ENCODE measurements at regions not wholly inside any gene's neighbourhood (a gene's known extent, or its start where the extent isn't known, plus 50 kb on each side); places are given as distances from the start of the nearest gene placed in this dataset.
"Not testable (repeated sequence)": the region's sequence is repeated elsewhere in the genome, so short reads cannot be mapped to it uniquely, and the experiment has no call there.

DNA sequence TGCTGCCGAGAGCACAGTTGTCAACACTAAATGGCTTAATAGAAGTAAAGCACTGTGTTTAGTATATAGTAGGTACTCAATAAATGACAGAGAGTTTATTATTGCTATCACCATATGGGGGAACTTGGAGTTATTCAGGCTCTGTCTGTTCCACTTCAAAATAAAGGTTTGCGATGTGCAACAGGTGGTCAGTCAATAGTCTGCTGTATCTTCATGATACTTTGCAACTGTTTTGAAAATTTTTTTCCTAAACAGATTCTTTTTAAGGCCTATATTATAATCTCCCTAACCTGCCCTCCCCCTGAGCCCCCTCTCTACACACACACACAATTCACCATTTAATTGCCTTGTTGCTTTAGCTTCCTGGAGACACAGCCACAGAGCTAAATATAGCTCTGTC lies 164.7 kb upstream of the NR2F2 start:
- Histone ChIP-seq H3K4me1 (ENCODE audit: low read length) (no peaks in the 10 kb centered on the region), H2AFZ (ENCODE audit: low read depth, low read length) (no peak overlapping the region), H3K27me3 (ENCODE audit: low read depth, low read length) (peaks cover 29% of the 10 kb centered on the region; the same call in 1 of the 2 replicates), H3K27ac (ENCODE audit: low read length) (no peak overlapping the region), H3K79me2 (ENCODE audit: low read length) (no peaks in the 10 kb centered on the region), H3K4me2 (ENCODE audit: low read length) (no peak overlapping the region), H3K9ac (ENCODE audit: low read length) (no peak overlapping the region), H3K36me3 (replicated peaks; ENCODE audit: low read depth, low read length) (no peaks in the 10 kb centered on the region), H4K20me1 (ENCODE audit: insufficient read depth, low read length) (no peaks in the 10 kb centered on the region), H3K9me3 (ENCODE audit: insufficient read depth, low read length) (no peaks in the 10 kb centered on the region), H3K4me3 (ENCODE audit: low read length) (no peak overlapping the region)
- no peak for TF ChIP-seq EZH2phosphoT487 (IDR thresholded peaks at IDR 0.05; ENCODE audit: low read depth)
- TF ChIP-seq, protein P1, sequence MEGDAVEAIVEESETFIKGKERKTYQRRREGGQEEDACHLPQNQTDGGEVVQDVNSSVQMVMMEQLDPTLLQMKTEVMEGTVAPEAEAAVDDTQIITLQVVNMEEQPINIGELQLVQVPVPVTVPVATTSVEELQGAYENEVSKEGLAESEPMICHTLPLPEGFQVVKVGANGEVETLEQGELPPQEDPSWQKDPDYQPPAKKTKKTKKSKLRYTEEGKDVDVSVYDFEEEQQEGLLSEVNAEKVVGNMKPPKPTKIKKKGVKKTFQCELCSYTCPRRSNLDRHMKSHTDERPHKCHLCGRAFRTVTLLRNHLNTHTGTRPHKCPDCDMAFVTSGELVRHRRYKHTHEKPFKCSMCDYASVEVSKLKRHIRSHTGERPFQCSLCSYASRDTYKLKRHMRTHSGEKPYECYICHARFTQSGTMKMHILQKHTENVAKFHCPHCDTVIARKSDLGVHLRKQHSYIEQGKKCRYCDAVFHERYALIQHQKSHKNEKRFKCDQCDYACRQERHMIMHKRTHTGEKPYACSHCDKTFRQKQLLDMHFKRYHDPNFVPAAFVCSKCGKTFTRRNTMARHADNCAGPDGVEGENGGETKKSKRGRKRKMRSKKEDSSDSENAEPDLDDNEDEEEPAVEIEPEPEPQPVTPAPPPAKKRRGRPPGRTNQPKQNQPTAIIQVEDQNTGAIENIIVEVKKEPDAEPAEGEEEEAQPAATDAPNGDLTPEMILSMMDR (IDR thresholded peaks at IDR 0.05; ENCODE audit: low read depth, low read length) = no peak

DNA sequence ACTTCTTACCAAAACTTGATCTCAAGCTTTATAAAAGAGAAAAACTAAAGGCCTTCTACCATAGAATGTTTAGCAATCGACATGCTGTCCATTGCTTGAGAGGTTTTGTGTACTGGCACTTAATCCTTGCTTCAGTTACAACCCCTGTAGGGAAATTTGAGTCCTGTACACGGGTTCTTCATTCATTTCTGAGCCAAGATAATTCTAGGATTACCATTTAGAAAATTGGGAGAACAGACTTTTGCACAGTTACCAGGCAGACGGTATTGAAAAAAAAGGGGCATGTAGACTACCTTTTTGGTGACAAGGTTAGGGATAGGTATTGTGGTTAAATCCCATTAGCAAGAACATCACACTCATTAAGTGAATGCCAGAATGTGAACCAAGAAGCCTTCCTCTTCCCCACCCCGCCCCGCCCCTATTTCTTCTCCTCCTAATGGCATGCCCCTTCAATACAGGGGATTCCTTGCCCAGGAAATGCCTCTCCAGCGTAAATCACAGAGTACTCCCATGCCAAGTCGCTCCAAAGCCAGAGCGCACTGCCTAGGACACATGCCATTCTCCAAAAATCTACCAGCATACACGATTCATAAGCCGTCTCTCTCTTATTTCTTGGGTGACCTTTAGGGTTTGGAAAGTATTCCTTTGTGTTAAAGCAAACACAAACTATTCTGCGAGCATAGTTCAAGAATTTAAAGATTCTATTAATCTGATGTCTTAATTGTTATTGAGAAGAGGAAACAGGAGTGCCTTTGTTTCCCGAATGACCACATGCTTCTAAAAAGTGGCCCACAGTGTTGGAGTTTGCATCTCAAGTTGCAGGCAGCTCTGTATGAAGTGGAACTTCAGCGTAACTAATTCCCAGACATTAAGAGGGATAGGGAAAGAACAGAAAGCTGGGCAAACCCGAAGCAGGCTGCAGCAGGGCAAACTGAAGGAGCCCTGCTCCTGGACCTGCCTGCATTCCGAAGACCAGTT lies 164.0 kb upstream of the NR2F2 start:
- Histone ChIP-seq H3K27ac (ENCODE audit: low read length) (no peak overlapping the region), H3K27me3 (ENCODE audit: low read depth, low read length) (peaks cover 31% of the 10 kb centered on the region; the same call in 1 of the 2 replicates), H4K20me1 (ENCODE audit: insufficient read depth, low read length) (no peaks in the 10 kb centered on the region), H3K9me3 (ENCODE audit: insufficient read depth, low read length) (no peaks in the 10 kb centered on the region), H3K9ac (ENCODE audit: low read length) (no peak overlapping the region), H3K36me3 (replicated peaks; ENCODE audit: low read depth, low read length) (no peaks in the 10 kb centered on the region), H3K4me3 (ENCODE audit: low read length) (no peak overlapping the region), H2AFZ (ENCODE audit: low read depth, low read length) (no peak overlapping the region), H3K4me1 (ENCODE audit: low read length) (no peaks in the 10 kb centered on the region), H3K79me2 (ENCODE audit: low read length) (no peaks in the 10 kb centered on the region), H3K4me2 (ENCODE audit: low read length) (no peak overlapping the region)
- TF ChIP-seq, protein P1 (IDR thresholded peaks at IDR 0.05; ENCODE audit: low read depth, low read length) = no peak
- no peak for TF ChIP-seq EZH2phosphoT487 (IDR thresholded peaks at IDR 0.05; ENCODE audit: low read depth)

DNA sequence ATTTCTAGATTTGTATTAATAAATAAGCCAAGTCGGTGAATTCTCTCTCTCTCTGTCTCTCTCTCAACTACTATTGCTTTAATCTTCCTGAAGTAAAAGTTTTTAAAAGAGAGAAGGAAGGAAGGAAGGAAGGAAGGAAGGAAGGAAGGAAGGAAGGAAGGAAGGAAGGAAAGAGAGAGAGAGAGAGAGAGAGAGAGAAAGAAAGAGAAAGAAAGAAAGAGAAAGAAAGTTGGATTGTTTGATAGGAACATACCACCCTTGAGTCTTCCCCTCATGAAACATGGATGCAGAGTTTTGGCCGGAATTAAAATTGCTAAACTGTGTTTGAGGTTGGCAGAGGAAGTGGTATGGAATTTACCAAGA lies 159.9 kb upstream of the NR2F2 start:
- not testable (repeated sequence) for H3K4me2 ChIP-seq (ENCODE audit: low read length)

DNA sequence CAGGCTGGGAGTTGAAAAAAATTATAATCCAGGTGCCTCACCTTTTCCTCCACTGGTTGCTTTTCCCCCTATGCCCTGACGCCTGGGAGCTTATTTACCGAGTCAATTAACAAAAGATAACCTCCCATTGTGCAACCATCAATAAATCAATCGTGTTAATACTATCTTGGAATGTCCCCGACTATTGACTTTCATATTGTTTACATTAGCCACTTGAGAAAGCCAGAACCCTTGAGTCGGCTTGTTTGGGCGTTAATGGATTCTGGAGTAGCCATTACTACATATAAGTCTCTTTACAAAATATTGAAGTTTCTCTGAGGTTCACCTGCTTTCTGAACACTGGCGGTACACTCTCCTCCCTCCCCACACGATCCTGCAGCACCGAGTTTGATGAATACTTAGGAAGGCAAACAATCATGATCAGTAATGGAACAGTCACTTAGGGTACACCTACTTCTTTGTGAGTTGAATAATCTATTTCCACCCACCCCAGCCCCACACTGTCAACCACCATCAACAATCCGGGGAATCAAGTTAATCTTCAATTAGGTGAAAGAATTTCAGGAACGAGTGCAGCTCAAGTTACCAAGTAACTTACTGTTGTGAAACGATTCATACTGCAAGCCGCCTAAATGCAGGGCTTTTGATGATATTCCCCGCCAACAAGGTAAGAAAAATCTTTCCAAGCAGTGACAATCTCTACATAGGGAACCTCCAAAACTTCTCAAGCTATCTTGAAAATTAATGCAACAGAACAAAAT lies 159.3 kb upstream of the NR2F2 start:
- Histone ChIP-seq H3K9ac (ENCODE audit: low read length) (no peak overlapping the region), H3K4me3 (ENCODE audit: low read length) (no peak overlapping the region), H3K27me3 (ENCODE audit: low read depth, low read length) (peaks cover 27% of the 10 kb centered on the region), H3K27ac (ENCODE audit: low read length) (no peak overlapping the region), H2AFZ (ENCODE audit: low read depth, low read length) (no peak overlapping the region), H4K20me1 (ENCODE audit: insufficient read depth, low read length) (no peaks in the 10 kb centered on the region), H3K36me3 (replicated peaks; ENCODE audit: low read depth, low read length) (no peaks in the 10 kb centered on the region), H3K9me3 (ENCODE audit: insufficient read depth, low read length) (no peaks in the 10 kb centered on the region), H3K4me2 (ENCODE audit: low read length) (no peak overlapping the region), H3K79me2 (ENCODE audit: low read length) (no peaks in the 10 kb centered on the region), H3K4me1 (ENCODE audit: low read length) (no peaks in the 10 kb centered on the region)
- TF ChIP-seq, protein P1 (IDR thresholded peaks at IDR 0.05; ENCODE audit: low read depth, low read length) = no peak
- TF ChIP-seq EZH2phosphoT487 (IDR thresholded peaks at IDR 0.05; ENCODE audit: low read depth) = no peak

More for the DNA sequence above, 159.9 kb upstream of the NR2F2 start:
- not testable (repeated sequence) for H3K79me2 ChIP-seq (ENCODE audit: low read length); H3K36me3 ChIP-seq (replicated peaks; ENCODE audit: low read depth, low read length); H3K4me3 ChIP-seq (ENCODE audit: low read length); H4K20me1 ChIP-seq (ENCODE audit: insufficient read depth, low read length); H3K4me1 ChIP-seq (ENCODE audit: low read length); H3K9ac ChIP-seq (ENCODE audit: low read length); H3K27ac ChIP-seq (ENCODE audit: low read length); H3K9me3 ChIP-seq (ENCODE audit: insufficient read depth, low read length); H2AFZ ChIP-seq (ENCODE audit: low read depth, low read length)
- peaks cover 27% of the 10 kb centered on the region for H3K27me3 ChIP-seq (ENCODE audit: low read depth, low read length)

All from OCI-LY3 (cell line).